Smooth muscle cell (in vitro differentiated cells): ENCODE measurements at regions not wholly inside any gene's neighbourhood (a gene's known extent, or its start where the extent isn't known, plus 50 kb on each side); places are given as distances from the start of the nearest gene placed in this dataset.

Experiments used
- DNase-seq: peaks from one replicate; lab custom pipeline; 2025; ENCODE audit not compliant: unreplicated experiment; lab: John Stamatoyannopoulos, UW
- H2AFZ ChIP-seq: fragments of 200-600 bp; sonication (generic); 2 replicates; pipeline ENCODE4 v1.6.0; 2016; ENCODE audit warnings: antibody characterized with exemption, low read depth, mild to moderate bottlenecking
- H3F3A ChIP-seq: fragments of 200-600 bp; sonication (generic); 2 replicates; pipeline ENCODE4 v1.6.0; 2017; ENCODE audit warnings: antibody characterized with exemption, low read depth
- H3K27ac ChIP-seq: fragments of 200-600 bp; sonication (generic); 2 replicates; pipeline ENCODE4 v1.5.1; 2016; ENCODE audit warnings: low read depth, mild to moderate bottlenecking
- H3K27me3 ChIP-seq: fragments of 200-600 bp; sonication (generic); 2 replicates; pipeline ENCODE4 v1.6.1; 2016; ENCODE audit warnings: low read depth, mild to moderate bottlenecking
- H3K36me3 ChIP-seq: fragments of 200-600 bp; sonication (generic); 2 replicates; pipeline ENCODE4 v1.5.1; 2016; ENCODE audit warnings: low read depth
- H3K4me1 ChIP-seq: fragments of 200-600 bp; sonication (generic); 2 replicates; pipeline ENCODE4 v1.5.1; 2016; ENCODE audit warnings: low read depth
- H3K4me2 ChIP-seq: fragments of 200-600 bp; sonication (generic); 2 replicates; pipeline ENCODE4 v1.6.0; 2016; ENCODE audit warnings: mild to moderate bottlenecking
- H3K4me3 ChIP-seq: fragments of 200-600 bp; sonication (generic); 2 replicates; pipeline ENCODE4 v1.5.1; 2016; ENCODE audit warnings: mild to moderate bottlenecking
- H3K79me2 ChIP-seq: fragments of 200-600 bp; sonication (generic); 2 replicates; pipeline ENCODE4 v1.6.0; 2016; ENCODE audit warnings: low read depth, mild to moderate bottlenecking
- H3K9ac ChIP-seq: fragments of 200-600 bp; sonication (generic); 2 replicates; pipeline ENCODE4 v1.6.0; 2016; ENCODE audit warnings: low read depth
- H3K9me3 ChIP-seq: fragments of 200-600 bp; sonication (generic); replicated peaks from 2 replicates; pipeline ENCODE4 v1.5.1; 2016; ENCODE audit warnings: low read depth
- H4K20me1 ChIP-seq: fragments of 200-600 bp; sonication (generic); 2 replicates; pipeline ENCODE4 v1.6.0; 2016; ENCODE audit warnings: low read depth
- CTCF ChIP-seq: fragments of 200-600 bp; sonication (generic); IDR thresholded peaks from 2 replicates; pipeline ENCODE4 v1.5.1; 2017; ENCODE audit warnings: borderline replicate concordance, mild to moderate bottlenecking, antibody characterized with exemption; ENCODE audit not compliant: insufficient read depth, poor library complexity, severe bottlenecking
- WGBS: methylation state at CpG from one replicate; pipeline ENCODE4 v1.1.7; 2016; ENCODE audit warnings: low lambda C conversion rate; 5-methylcytosine and 5-hydroxymethylcytosine counted together

- no peak overlapping the region for H3K27ac ChIP-seq
- 91% methylated on average over 3 of the region's 3 CpGs for WGBS
- H3K36me3 ChIP-seq = no peaks in the 10 kb centered on the region
- no peaks in the 10 kb centered on the region for H3K9me3 ChIP-seq
- no peak overlapping the region for H3K4me3 ChIP-seq
- DNase-seq = no peak
- no peak overlapping the region for H3K4me2 ChIP-seq
- H3F3A ChIP-seq = peaks cover 15% of the 10 kb centered on the region
- no peaks in the 10 kb centered on the region for H4K20me1 ChIP-seq
- H3K4me1 ChIP-seq = peaks cover 12% of the 10 kb centered on the region
- H3K27me3 ChIP-seq = no peaks in the 10 kb centered on the region
- H3K79me2 ChIP-seq = no peaks in the 10 kb centered on the region
- no peak overlapping the region for H2AFZ ChIP-seq
- no peak overlapping the region for H3K9ac ChIP-seq
- TF ChIP-seq CTCF = no peak
These were observed 101.0 kb upstream of the ANKRD1 start for GRCh38 chr10:91021901-91022300.

DNA sequence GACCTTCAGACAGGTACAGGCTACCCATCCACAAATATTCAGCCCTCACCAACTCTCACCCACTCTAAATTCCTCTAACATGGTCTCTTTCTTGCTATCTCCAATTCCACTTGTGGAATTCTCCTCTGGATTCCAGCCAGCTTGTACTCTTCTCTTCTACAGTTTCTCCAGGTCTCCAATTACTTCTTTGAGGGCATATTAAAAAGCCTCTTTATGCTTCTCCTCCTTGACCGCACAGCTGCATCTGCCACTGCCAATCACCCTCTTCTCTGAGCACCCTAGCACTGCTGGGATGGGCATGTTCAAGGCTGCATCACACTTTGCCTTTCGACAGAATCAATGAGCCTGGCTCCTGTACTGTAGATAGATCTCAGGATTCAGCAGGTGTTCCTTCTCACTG lies 101.5 kb upstream of the ANKRD1 start:
- Histone ChIP-seq H3K4me1 (peaks cover 12% of the 10 kb centered on the region), H3K27ac (no peak overlapping the region), H3K36me3 (no peaks in the 10 kb centered on the region), H3K4me2 (peak overlapping the region; percentile 75), H2AFZ (no peak overlapping the region), H3K27me3 (no peaks in the 10 kb centered on the region), H3F3A (peaks cover 15% of the 10 kb centered on the region), H3K9ac (no peak overlapping the region), H3K4me3 (no peak overlapping the region), H4K20me1 (no peaks in the 10 kb centered on the region), H3K79me2 (no peaks in the 10 kb centered on the region), H3K9me3 (no peaks in the 10 kb centered on the region)
- no peak for DNase-seq
- WGBS = 98% methylated on average over 2 of the region's 2 CpGs
- TF ChIP-seq CTCF = no peak

- Histone ChIP-seq H3K27me3 (no peaks in the 10 kb centered on the region), H3K9me3 (no peaks in the 10 kb centered on the region), H3K4me1 (peaks cover 12% of the 10 kb centered on the region), H3F3A (peaks cover 15% of the 10 kb centered on the region), H3K79me2 (no peaks in the 10 kb centered on the region), H3K27ac (peak overlapping the region; percentile 57), H2AFZ (peak overlapping the region; percentile 49), H3K36me3 (no peaks in the 10 kb centered on the region), H3K4me3 (no peak overlapping the region), H4K20me1 (no peaks in the 10 kb centered on the region), H3K9ac (no peak overlapping the region), H3K4me2 (peak overlapping the region; percentile 75)
- WGBS = 53% methylated on average over 6 of the region's 6 CpGs
- DNase-seq = no peak
- no peak for TF ChIP-seq CTCF
These were observed 102.2 kb upstream of the ANKRD1 start for GRCh38 chr10:91022924-91023699.
